ENCODE measurements at regions not wholly inside any gene's neighbourhood (a gene's known extent, or its start where the extent isn't known, plus 50 kb on each side); places are given as distances from the start of the nearest gene placed in this dataset.

GRCh38 chr6:142682985-142683384, 262.0 kb downstream of the HIVEP2 start:
- no peak for DNase-seq (ENCODE audit: low spot score)

GRCh38 chr6:142683714-142684141, 261.2 kb downstream of the HIVEP2 start:
- DNase-seq (ENCODE audit: low spot score) = no peak

GRCh38 chr6:142684371-142684770, 260.6 kb downstream of the HIVEP2 start:
- no peak for DNase-seq (ENCODE audit: low spot score)

- DNase-seq (ENCODE audit: low spot score) = no peak
Observed at GRCh38 chr6:142685852-142686506, 259.0 kb downstream of the HIVEP2 start.

- no peak for DNase-seq (ENCODE audit: low spot score)
Observed at GRCh38 chr6:142686507-142686887, 258.5 kb downstream of the HIVEP2 start.

GRCh38 chr6:142692942-142693341, 252.0 kb downstream of the HIVEP2 start:
- DNase-seq (ENCODE audit: low spot score) = peak; percentile 32

- no peak for DNase-seq (ENCODE audit: low spot score)
Observed at GRCh38 chr6:142693441-142693840, 251.5 kb downstream of the HIVEP2 start.

- DNase-seq (ENCODE audit: low spot score) = no peak
Observed at GRCh38 chr6:142694054-142694453, 250.9 kb downstream of the HIVEP2 start.

GRCh38 chr6:142695016-142695415, 250.0 kb downstream of the HIVEP2 start:
- no peak for DNase-seq (ENCODE audit: low spot score)

- no peak for DNase-seq (ENCODE audit: low spot score)
Observed at GRCh38 chr6:142696123-142697000, 248.6 kb downstream of the HIVEP2 start.

GRCh38 chr6:142697001-142697335, 248.0 kb downstream of the HIVEP2 start:
- DNase-seq (ENCODE audit: low spot score) = no peak

GRCh38 chr6:142697922-142698321, 247.1 kb downstream of the HIVEP2 start:
- DNase-seq (ENCODE audit: low spot score) = no peak

- no peak for DNase-seq (ENCODE audit: low spot score)
Observed at GRCh38 chr6:142698751-142699150, 246.2 kb downstream of the HIVEP2 start.

- DNase-seq (ENCODE audit: low spot score) = no peak
Observed at GRCh38 chr6:142699391-142699790, 245.6 kb downstream of the HIVEP2 start.

GRCh38 chr6:142700032-142700431, 244.9 kb downstream of the HIVEP2 start:
- no peak for DNase-seq (ENCODE audit: low spot score)

GRCh38 chr6:142700671-142701312, 244.2 kb downstream of the HIVEP2 start:
- DNase-seq (ENCODE audit: low spot score) = no peak
